SK-N-SH (cell line): ENCODE measurements at regions not wholly inside any gene's neighbourhood (a gene's known extent, or its start where the extent isn't known, plus 50 kb on each side); places are given as distances from the start of the nearest gene placed in this dataset.

Experiments
- CTCF ChIA-PET: fragments of 300-600, 350-600 bp; formaldehyde crosslinking; extraction: SDS; loops from one replicate; lab custom pipeline; 2021; lab: Yijun Ruan, JAX
- POLR2A ChIA-PET: fragments of 350-600 bp; sonication (Branson Sonifier 250); formaldehyde crosslinking; extraction: SDS; loops from one replicate; lab custom pipeline; 2020; ENCODE audit warnings: antibody characterized with exemption, inconsistent platforms; lab: Yijun Ruan, JAX
- DNase-seq: peaks from one replicate; pipeline ENCODE4 v3.0.0; 2012
- H2AFZ ChIP-seq: fragments of 200-600 bp; sonication (generic); 2 replicates; pipeline ENCODE4 v1.8.1; 2016; ENCODE audit warnings: antibody characterized with exemption, mild to moderate bottlenecking, low read depth
- H3F3A ChIP-seq: fragments of 200-600 bp; sonication (generic); replicated peaks from 2 replicates; pipeline ENCODE3; 2016; ENCODE audit warnings: antibody characterized with exemption, mild to moderate bottlenecking; ENCODE audit not compliant: insufficient read depth
- H3K27ac ChIP-seq, 2 experiments: fragments of 200-500 bp in 1 of 2; fragments of 200-600 bp in 1 of 2; sonication (Bioruptor generic) in 1 of 2; sonication (generic), shearing (Covaris generic) in 1 of 2; 2 replicates each; pipeline versions ENCODE4 v1.5.1 to v1.6.1; 2014 to 2016; ENCODE audit warnings: low read depth in 2 of 2, inconsistent platforms in 1 of 2, low read length in 1 of 2, mild to moderate bottlenecking in 1 of 2, mixed read lengths in 1 of 2
- H3K27me3 ChIP-seq: fragments of 200-600 bp; sonication (generic), shearing (Covaris generic); 2 replicates; pipeline ENCODE4 v1.6.1; 2016; ENCODE audit warnings: mixed run types; ENCODE audit not compliant: insufficient read depth
- H3K36me3 ChIP-seq, 2 experiments: fragments of 200-500 bp in 1 of 2; fragments of 200-600 bp in 1 of 2; sonication (Bioruptor generic) in 1 of 2; sonication (generic) in 1 of 2; replicated peaks in 1 of 2; 2 replicates each; pipeline versions ENCODE3 to v1.5.1; 2014 to 2016; ENCODE audit warnings: low read length in 1 of 2, mild to moderate bottlenecking in 1 of 2; ENCODE audit not compliant: insufficient read depth in 2 of 2, control insufficient read depth in 1 of 2
- H3K4me1 ChIP-seq, 2 experiments: fragments of 200-500 bp in 1 of 2; fragments of 200-600 bp in 1 of 2; sonication (Bioruptor generic) in 1 of 2; sonication (generic), shearing (Covaris generic) in 1 of 2; 2 replicates each; pipeline versions ENCODE4 v1.5.1 to v1.6.1; 2014 to 2016; ENCODE audit warnings: low read depth in 1 of 2, low read length in 1 of 2, mixed run types in 1 of 2; ENCODE audit not compliant: insufficient read depth in 2 of 2, control insufficient read depth in 1 of 2
- H3K4me2 ChIP-seq: fragments of 200-600 bp; sonication (generic), shearing (Covaris generic); 2 replicates; pipeline ENCODE4 v1.6.1; 2017; ENCODE audit warnings: mixed run types
- H3K4me3 ChIP-seq, 2 experiments: fragments of 200-500 bp in 1 of 2; fragments of 200-600 bp in 1 of 2; sonication (Bioruptor generic) in 1 of 2; sonication (generic), shearing (Covaris generic) in 1 of 2; 2 replicates each; pipeline versions ENCODE4 v1.5.1 to v1.8.1; 2014 to 2016; ENCODE audit warnings: low read depth in 2 of 2, inconsistent platforms in 1 of 2, low read length in 1 of 2, mild to moderate bottlenecking in 1 of 2, mixed read lengths in 1 of 2, moderate library complexity in 1 of 2
- H3K79me2 ChIP-seq: fragments of 200-600 bp; sonication (generic); 2 replicates; pipeline ENCODE4 v1.8.1; 2017; ENCODE audit warnings: mild to moderate bottlenecking; ENCODE audit not compliant: insufficient read depth
- H3K9ac ChIP-seq: fragments of 200-600 bp; sonication (generic); 2 replicates; pipeline ENCODE4 v1.6.1; 2017; ENCODE audit warnings: mixed run types
- H3K9me2 ChIP-seq: fragments of 200-600 bp; sonication (generic); 2 replicates; pipeline ENCODE4 v1.6.1; 2017; ENCODE audit warnings: mixed run types
- H3K9me3 ChIP-seq: fragments of 200-600 bp; sonication (generic); 2 replicates; pipeline ENCODE4 v1.6.1; 2017; ENCODE audit warnings: mixed run types, mild to moderate bottlenecking, moderate library complexity
- H4K20me1 ChIP-seq: fragments of 200-600 bp; sonication (generic); 2 replicates; pipeline ENCODE4 v1.6.1; 2017; ENCODE audit warnings: mild to moderate bottlenecking, mixed run types; ENCODE audit not compliant: insufficient read depth
- CTCF ChIP-seq: fragments of 200-600 bp; sonication (generic); IDR thresholded peaks from 2 replicates; pipeline ENCODE4 v1.6.1; 2017; ENCODE audit warnings: antibody characterized with exemption, mild to moderate bottlenecking, moderate library complexity
- EP300 ChIP-seq, 2 experiments: IDR thresholded peaks; 2 replicates each; pipeline versions ENCODE4 v1.4.0 to v1.6.1; 2012; ENCODE audit warnings: borderline replicate concordance in 1 of 2, low read depth in 1 of 2, low read length in 1 of 2
- EZH2phosphoT487 ChIP-seq: fragments of 200-600 bp; sonication (generic); IDR thresholded peaks from 2 replicates; pipeline ENCODE4 v1.6.1; 2017; ENCODE audit warnings: low read depth, mixed run types, mild to moderate bottlenecking, antibody characterized with exemption, moderate library complexity, borderline replicate concordance
- FOSL2 ChIP-seq: IDR thresholded peaks from 2 replicates; pipeline ENCODE4 v1.4.0; 2012; ENCODE audit warnings: low read depth, mild to moderate bottlenecking, moderate library complexity, borderline replicate concordance
- FOXJ3 ChIP-seq: sonication (generic); formaldehyde crosslinking; IDR thresholded peaks from 2 replicates; pipeline ENCODE4 v1.5.1; 2020; ENCODE audit warnings: mild to moderate bottlenecking, missing genetic modification reagents
- MAX ChIP-seq: IDR thresholded peaks from 2 replicates; pipeline ENCODE4 v1.4.0; 2012; ENCODE audit warnings: low read depth
- MXI1 ChIP-seq: IDR thresholded peaks from 2 replicates; pipeline ENCODE4 v1.6.1; 2012; ENCODE audit warnings: mild to moderate bottlenecking, low read depth, low read length, improper control_type of control experiment
- POLR2AphosphoS5 ChIP-seq: IDR thresholded peaks from 2 replicates; pipeline ENCODE4 v1.6.1; 2012; ENCODE audit warnings: low read depth, low read length
- RAD21 ChIP-seq: IDR thresholded peaks from 2 replicates; pipeline ENCODE4 v1.6.1; 2012; ENCODE audit warnings: mild to moderate bottlenecking, low read length
- RFX5 ChIP-seq: IDR thresholded peaks from 2 replicates; pipeline ENCODE4 v1.6.1; 2012; ENCODE audit warnings: mild to moderate bottlenecking, improper control_type of control experiment, low read length
- SIN3A ChIP-seq: IDR thresholded peaks from 2 replicates; pipeline ENCODE4 v1.6.1; 2012; ENCODE audit warnings: low read depth, mild to moderate bottlenecking, low read length, moderate library complexity, borderline replicate concordance
- TCF12 ChIP-seq: IDR thresholded peaks from 2 replicates; pipeline ENCODE4 v1.4.0; 2012
- TEAD4 ChIP-seq: IDR thresholded peaks from 2 replicates; pipeline ENCODE4 v1.4.0; 2012; ENCODE audit warnings: mild to moderate bottlenecking, borderline replicate concordance; ENCODE audit not compliant: insufficient read depth
- WGBS: methylation state at CpG from one replicate; pipeline ENCODE4 v1.1.6; 2017; ENCODE audit warnings: low lambda C conversion rate; 5-methylcytosine and 5-hydroxymethylcytosine counted together
- TF ChIP-seq, protein P1 (sequence below): IDR thresholded peaks from 2 replicates; pipeline ENCODE4 v1.4.0; 2012; ENCODE audit warnings: low read depth, borderline replicate concordance

GRCh38 chr2:220053919-220054318 is 426.5 kb downstream of the SLC4A3 start:
- no peak for DNase-seq
- H4K20me1 ChIP-seq: no peaks in the 10 kb centered on the region
- peaks cover 7% of the 10 kb centered on the region; the same call in 1 of the 2 replicates for H3K27me3 ChIP-seq
- H3K9me2 ChIP-seq: no peaks in the 10 kb centered on the region
- no peak overlapping the region for H3K27ac ChIP-seq
- no peak overlapping the region for H3K4me2 ChIP-seq
- no peak overlapping the region; a peak in 1 of 4 replicates for H3K4me3 ChIP-seq
- peak; percentile 38 for TF ChIP-seq CTCF
- no peak for TF ChIP-seq FOXJ3 (CRISPR knock-in tag)
- TF ChIP-seq, all 33 proteins: peak for 1
- Histone ChIP-seq H3K4me1 (no peaks in the 10 kb centered on the region), H3K9me3 (peaks cover 5% of the 10 kb centered on the region), H3F3A (no peaks in the 10 kb centered on the region), H3K79me2 (no peaks in the 10 kb centered on the region), H3K36me3 (no peaks in the 10 kb centered on the region), H3K9ac (no peak overlapping the region), H2AFZ (no peak overlapping the region)
- POLR2A ChIA-PET: no interaction called here
- CTCF ChIA-PET: interaction anchor here (0.6 kb wide), 1 partner anchor 15 kb away, joined by 4 read pairs; no protein-coding TSS in a partner anchor

DNA sequence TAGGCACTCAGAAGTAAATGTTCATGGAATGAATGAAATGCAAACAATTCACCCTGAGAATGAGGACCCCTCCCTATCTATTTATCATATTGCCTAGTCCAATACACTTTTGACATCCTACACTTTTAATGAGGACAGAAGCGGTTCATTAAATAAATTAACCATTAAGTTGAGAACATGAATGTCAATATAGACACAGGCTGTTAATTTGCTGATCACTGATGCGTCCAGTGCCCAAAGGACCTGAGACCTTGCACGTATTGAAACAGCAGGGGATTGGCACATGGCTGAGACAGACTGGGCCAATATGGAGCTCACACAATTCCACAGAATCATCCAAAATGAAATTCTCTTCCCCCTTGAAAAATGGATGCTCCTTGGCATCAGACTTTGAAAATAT is 430.0 kb downstream of the SLC4A3 start:
- Histone ChIP-seq H3K9me3 (peaks cover 5% of the 10 kb centered on the region), H3K79me2 (no peaks in the 10 kb centered on the region)
- TF ChIP-seq SIN3A (no peak), FOSL2 (no peak), EP300 (IDR thresholded peaks at IDR 0.05; ENCODE audit: borderline replicate concordance in 1 of 2, low read depth in 1 of 2, low read length in 1 of 2) (no peak), TCF12 (no peak), TEAD4 (no peak), POLR2AphosphoS5 (no peak), RFX5 (no peak), RAD21 (no peak), EZH2phosphoT487 (no peak), MXI1 (no peak), FOXJ3 (CRISPR knock-in tag) (no peak), MAX (no peak)
- TF ChIP-seq, protein P1, sequence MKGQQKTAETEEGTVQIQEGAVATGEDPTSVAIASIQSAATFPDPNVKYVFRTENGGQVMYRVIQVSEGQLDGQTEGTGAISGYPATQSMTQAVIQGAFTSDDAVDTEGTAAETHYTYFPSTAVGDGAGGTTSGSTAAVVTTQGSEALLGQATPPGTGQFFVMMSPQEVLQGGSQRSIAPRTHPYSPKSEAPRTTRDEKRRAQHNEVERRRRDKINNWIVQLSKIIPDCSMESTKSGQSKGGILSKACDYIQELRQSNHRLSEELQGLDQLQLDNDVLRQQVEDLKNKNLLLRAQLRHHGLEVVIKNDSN: no peak
- TF ChIP-seq, all 33 proteins: peak for 0
- WGBS: 28% methylated on average over 3 of the region's 3 CpGs
- no peak overlapping the region for H3K27ac ChIP-seq
- H3F3A ChIP-seq: no peaks in the 10 kb centered on the region
- DNase-seq: no peak
- no peaks in the 10 kb centered on the region for H3K4me1 ChIP-seq
- H3K9ac ChIP-seq: no peak overlapping the region
- POLR2A ChIA-PET: no interaction called here
- no peak overlapping the region for H3K4me2 ChIP-seq
- CTCF ChIA-PET: no interaction called here
- H2AFZ ChIP-seq: no peak overlapping the region
- H3K27me3 ChIP-seq: peaks cover 7% of the 10 kb centered on the region; the same call in 1 of the 2 replicates
- no peaks in the 10 kb centered on the region for H3K36me3 ChIP-seq
- H3K9me2 ChIP-seq: no peaks in the 10 kb centered on the region
- no peaks in the 10 kb centered on the region for H4K20me1 ChIP-seq
- no peak overlapping the region for H3K4me3 ChIP-seq
